Endometrium (tissue), 2 donors: ENCODE measurements at regions not wholly inside any gene's neighbourhood (a gene's known extent, or its start where the extent isn't known, plus 50 kb on each side); places are given as distances from the start of the nearest gene placed in this dataset.

ENCODE experiments used
- FAIRE-seq: peaks from 2 replicates; lab custom pipeline; 2012; peaks lifted over from hg19 to GRCh38; lab: Jason Lieb, UNC
- donor health status: control.
- donor health status: control.

GRCh38 chr5:87872986-87873385, 395.7 kb downstream of the TMEM161B start:
- no peak for FAIRE-seq

GRCh38 chr5:87868792-87869191, 399.9 kb downstream of the TMEM161B start:
- FAIRE-seq: no peak

GRCh38 chr5:87867281-87867680, 401.4 kb downstream of the TMEM161B start:
- FAIRE-seq: no peak

- FAIRE-seq: no peak
Observed at GRCh38 chr5:87853541-87853940, 415.1 kb downstream of the TMEM161B start.

- no peak for FAIRE-seq
Observed at GRCh38 chr5:87851603-87852002, 417.0 kb downstream of the TMEM161B start.

GRCh38 chr5:87850843-87851242, 417.8 kb downstream of the TMEM161B start:
- no peak for FAIRE-seq

GRCh38 chr5:87845734-87846133, 422.9 kb downstream of the TMEM161B start:
- no peak for FAIRE-seq

- no peak for FAIRE-seq
Observed at GRCh38 chr5:87844866-87845265, 423.8 kb downstream of the TMEM161B start.

- no peak for FAIRE-seq
Observed at GRCh38 chr5:87844449-87844848, 424.2 kb downstream of the TMEM161B start.

GRCh38 chr5:87836696-87837095, 424.0 kb upstream of the CCNH start:
- FAIRE-seq: no peak

- FAIRE-seq: no peak
Observed at GRCh38 chr5:87831499-87831898, 418.8 kb upstream of the CCNH start.

- peak; percentile 88 for FAIRE-seq
Observed at GRCh38 chr5:87829217-87829551, 416.5 kb upstream of the CCNH start.

GRCh38 chr5:87828545-87829216, 416.0 kb upstream of the CCNH start:
- FAIRE-seq: no peak

- FAIRE-seq: no peak
Observed at GRCh38 chr5:87827539-87827938, 414.8 kb upstream of the CCNH start.

GRCh38 chr5:87826507-87826906, 413.8 kb upstream of the CCNH start:
- no peak for FAIRE-seq

- no peak for FAIRE-seq
Observed at GRCh38 chr5:87825583-87825982, 412.9 kb upstream of the CCNH start.

- FAIRE-seq: no peak
Observed at GRCh38 chr5:87807783-87808182, 395.1 kb upstream of the CCNH start.

GRCh38 chr5:87803352-87803751, 390.6 kb upstream of the CCNH start:
- FAIRE-seq: no peak

- FAIRE-seq: no peak
Observed at GRCh38 chr5:87791869-87792268, 379.1 kb upstream of the CCNH start.

- FAIRE-seq: no peak
Observed at GRCh38 chr5:87788416-87788815, 375.7 kb upstream of the CCNH start.

- FAIRE-seq: no peak
Observed at GRCh38 chr5:87787625-87788256, 375.0 kb upstream of the CCNH start.

- no peak for FAIRE-seq
Observed at GRCh38 chr5:87787086-87787485, 374.4 kb upstream of the CCNH start.

GRCh38 chr5:87786471-87786870, 373.7 kb upstream of the CCNH start:
- no peak for FAIRE-seq
